Lower lobe of right lung (tissue), 2 donors: ENCODE measurements at regions not wholly inside any gene's neighbourhood (a gene's known extent, or its start where the extent isn't known, plus 50 kb on each side); places are given as distances from the start of the nearest gene placed in this dataset.
"Not testable (repeated sequence)": the region's sequence is repeated elsewhere in the genome, so short reads cannot be mapped to it uniquely, and the experiment has no call there.

ENCODE experiments used
- ATAC-seq, 2 donors: fragments of 200-7000 bp; cut with Tn5 transposase; one replicate each; pipeline ENCODE4 v1.9.1; 2020 to 2022; ENCODE audit warnings: mild to moderate bottlenecking in 2 of 2, moderate library complexity in 2 of 2
- DNase-seq: peaks from one replicate; pipeline ENCODE4 v3.0.0-alpha.2; 2020
- H3K27ac ChIP-seq: fragments of 200-600 bp; one replicate; pipeline ENCODE4 v1.8.0; 2022
- H3K27me3 ChIP-seq: fragments of 200-600 bp; one replicate; pipeline ENCODE4 v1.8.0; 2022; ENCODE audit warnings: low read depth
- H3K36me3 ChIP-seq: fragments of 200-600 bp; one replicate; pipeline ENCODE4 v1.8.0; 2022; ENCODE audit warnings: mild to moderate bottlenecking
- H3K4me1 ChIP-seq: fragments of 200-600 bp; one replicate; pipeline ENCODE4 v1.8.0; 2022
- H3K4me3 ChIP-seq: fragments of 200-600 bp; one replicate; pipeline ENCODE4 v1.8.0; 2022; ENCODE audit warnings: mild to moderate bottlenecking
- H3K9me3 ChIP-seq: fragments of 200-600 bp; one replicate; pipeline ENCODE4 v1.8.0; 2022
- CTCF ChIP-seq: fragments of 200-600 bp; IDR thresholded peaks from one replicate; pipeline ENCODE4 v1.8.0; 2022; ENCODE audit warnings: antibody characterized with exemption, mild to moderate bottlenecking
- intact Hi-C: fragments of 100-400 bp; cut with DNase I; formaldehyde crosslinking; loops from one replicate; pipeline ENCODE4 v1.11.0; 2022
- donor health status: DM: no; HTN: yes; CAD: no; lungs with severe emphysema.

- intact Hi-C loops, H3K36me3 ChIP-seq, H3K9me3 ChIP-seq, H3K27me3 ChIP-seq, DNase-seq, H3K4me1 ChIP-seq, H3K4me3 ChIP-seq, ATAC-seq, H3K27ac ChIP-seq: not testable (repeated sequence)
Observed at GRCh38 chr3:10109-10996, 186.2 kb upstream of the CHL1 start.

GRCh38 chr3:11734-12133, 184.8 kb upstream of the CHL1 start:
- no peaks in the 10 kb centered on the region for H3K9me3 ChIP-seq
- H3K27ac ChIP-seq: no peak overlapping the region
- no peak for TF ChIP-seq CTCF
- H3K4me1 ChIP-seq: no peaks in the 10 kb centered on the region
- H3K4me3 ChIP-seq: no peak overlapping the region
- DNase-seq (peak; percentile 38), ATAC-seq (peak; percentile 37 to 45)
- intact Hi-C loops: no loop called here
- no peaks in the 10 kb centered on the region for H3K27me3 ChIP-seq
- H3K36me3 ChIP-seq: no peaks in the 10 kb centered on the region

- H3K36me3 ChIP-seq: no peaks in the 10 kb centered on the region
- intact Hi-C loops: no loop called here
- no peak for DNase-seq
- no peaks in the 10 kb centered on the region for H3K9me3 ChIP-seq
- no peaks in the 10 kb centered on the region for H3K27me3 ChIP-seq
- H3K4me3 ChIP-seq: no peak overlapping the region
- peak in 1 of 2 donors; percentile 33 for ATAC-seq
- no peak for TF ChIP-seq CTCF
- no peaks in the 10 kb centered on the region for H3K4me1 ChIP-seq
- no peak overlapping the region for H3K27ac ChIP-seq
Observed at GRCh38 chr3:14652-15051, 181.9 kb upstream of the CHL1 start.

GRCh38 chr3:16366-16765, 180.2 kb upstream of the CHL1 start:
- Histone ChIP-seq H3K36me3 (no peaks in the 10 kb centered on the region), H3K27ac (no peak overlapping the region), H3K4me1 (no peaks in the 10 kb centered on the region), H3K27me3 (no peaks in the 10 kb centered on the region), H3K9me3 (no peaks in the 10 kb centered on the region), H3K4me3 (no peak overlapping the region)
- ATAC-seq (no peak), DNase-seq (no peak)
- intact Hi-C loops: no loop called here
- no peak for TF ChIP-seq CTCF

GRCh38 chr3:20421-20820, 176.1 kb upstream of the CHL1 start:
- intact Hi-C loops: no loop called here
- Histone ChIP-seq H3K4me3 (no peak overlapping the region), H3K4me1 (no peaks in the 10 kb centered on the region), H3K27me3 (no peaks in the 10 kb centered on the region), H3K36me3 (no peaks in the 10 kb centered on the region), H3K27ac (no peak overlapping the region), H3K9me3 (no peaks in the 10 kb centered on the region)
- no peak for ATAC-seq
- TF ChIP-seq CTCF: no peak
- DNase-seq: no peak

- no peak for TF ChIP-seq CTCF
- Histone ChIP-seq H3K9me3 (no peaks in the 10 kb centered on the region), H3K4me1 (no peaks in the 10 kb centered on the region), H3K27ac (no peak overlapping the region), H3K4me3 (no peak overlapping the region), H3K27me3 (no peaks in the 10 kb centered on the region), H3K36me3 (no peaks in the 10 kb centered on the region)
- no peak for ATAC-seq
- DNase-seq: no peak
- intact Hi-C loops: no loop called here
Observed at GRCh38 chr3:24006-24405, 172.6 kb upstream of the CHL1 start.
